Mammary epithelial cell (primary cell): ENCODE measurements at regions not wholly inside any gene's neighbourhood (a gene's known extent, or its start where the extent isn't known, plus 50 kb on each side); places are given as distances from the start of the nearest gene placed in this dataset.

Experiments
- CTCF ChIP-seq, 2 donors: IDR thresholded peaks in 1 of 2; conservative IDR thresholded peaks in 1 of 2; 2 replicates each; pipeline ENCODE4 v1.5.1; 2011 to 2012; ENCODE audit warnings: inconsistent platforms in 2 of 2, low read length in 2 of 2, mild to moderate bottlenecking in 2 of 2, control low read depth in 1 of 2, low read depth in 1 of 2; ENCODE audit not compliant: insufficient read depth in 1 of 2; ENCODE audit errors: extremely low read depth in 1 of 2
- EZH2 ChIP-seq: IDR thresholded peaks from 2 replicates; pipeline ENCODE4 v1.6.1; 2012; ENCODE audit warnings: low read length, inconsistent platforms, borderline replicate concordance

- no peak for TF ChIP-seq CTCF (conservative IDR thresholded peaks at IDR 0.05 in 1 of 2, IDR thresholded peaks at IDR 0.05 in 1 of 2; ENCODE audit: extremely low read depth in 1 of 2, insufficient read depth in 1 of 2, low read depth in 1 of 2, low read length in 2 of 2)
- TF ChIP-seq EZH2: no peak
Measured at GRCh38 chr4:28479666-28480065, 1619.0 kb downstream of the STIM2 start.
